Activated CD8-positive, alpha-beta memory T cell treated with anti-CD3 and anti-CD28 coated beads, Interleukin-2, amount 50 U/mL, for 4 hours (primary cell): ENCODE measurements at regions not wholly inside any gene's neighbourhood (a gene's known extent, or its start where the extent isn't known, plus 50 kb on each side); places are given as distances from the start of the nearest gene placed in this dataset.
"Not testable (repeated sequence)": the region's sequence is repeated elsewhere in the genome, so short reads cannot be mapped to it uniquely, and the experiment has no call there.

Source experiments
- DNase-seq: peaks from one replicate; pipeline ENCODE4 v3.0.0-alpha.2; 2020

DNA sequence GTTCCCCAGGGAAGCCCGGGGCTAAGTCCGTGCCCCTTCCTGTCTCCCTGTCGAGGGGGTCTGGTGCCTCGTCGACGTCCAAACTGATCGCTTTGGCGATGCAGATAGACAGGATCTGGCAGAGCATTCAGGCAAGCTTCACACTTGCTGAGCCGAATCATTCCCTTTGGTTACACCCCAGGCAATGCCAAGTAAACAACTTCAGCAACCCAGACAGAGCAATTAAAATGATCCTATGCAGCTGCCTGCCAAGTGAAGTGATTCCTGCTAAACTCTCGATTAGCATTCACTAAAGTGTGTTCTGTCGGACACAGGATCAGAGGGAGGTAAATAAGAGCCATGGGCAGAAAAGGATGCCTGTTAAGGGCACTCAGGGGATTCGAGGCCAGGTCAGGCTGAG lies 108.2 kb upstream of the RAB12 start:
- no peak for DNase-seq

DNA sequence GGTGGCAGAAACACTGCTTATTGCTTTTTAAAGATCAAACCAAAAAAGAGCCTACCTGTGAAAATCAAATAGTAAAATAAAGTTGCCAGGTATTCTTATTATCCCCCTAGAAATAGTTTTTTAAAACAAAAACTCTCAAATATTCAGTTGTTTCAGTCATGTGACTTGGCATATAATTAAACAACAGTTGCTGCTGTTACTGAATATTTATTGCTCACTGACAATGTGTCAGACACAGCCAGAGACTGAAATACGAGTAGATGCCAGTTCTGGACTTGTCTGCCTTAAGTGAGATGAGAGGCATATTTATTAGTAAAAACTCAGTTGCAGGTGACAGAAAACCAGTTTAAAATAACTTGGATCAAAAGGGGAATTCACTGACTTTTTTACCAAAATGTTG lies 106.0 kb upstream of the RAB12 start:
- DNase-seq: no peak

DNA sequence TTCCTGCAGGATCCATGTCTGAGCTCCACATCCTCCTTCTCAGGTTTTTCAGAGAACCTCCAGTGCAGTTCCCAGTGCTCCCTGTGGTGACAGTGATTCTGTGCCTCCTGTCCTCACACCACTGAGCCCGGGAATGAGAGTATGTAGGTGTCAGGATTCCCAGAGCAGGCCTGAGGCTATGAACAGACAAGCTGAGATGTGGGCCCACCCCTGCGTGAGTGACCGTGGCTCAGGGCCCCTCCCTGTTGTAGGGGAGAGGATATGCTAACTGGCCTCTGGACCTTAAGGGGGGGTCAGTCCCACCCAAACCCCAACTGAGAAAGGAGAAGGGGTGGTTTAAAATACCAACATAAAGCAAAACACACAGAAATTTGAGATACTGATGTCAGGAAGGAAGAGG lies 104.8 kb upstream of the RAB12 start:
- DNase-seq: no peak

DNA sequence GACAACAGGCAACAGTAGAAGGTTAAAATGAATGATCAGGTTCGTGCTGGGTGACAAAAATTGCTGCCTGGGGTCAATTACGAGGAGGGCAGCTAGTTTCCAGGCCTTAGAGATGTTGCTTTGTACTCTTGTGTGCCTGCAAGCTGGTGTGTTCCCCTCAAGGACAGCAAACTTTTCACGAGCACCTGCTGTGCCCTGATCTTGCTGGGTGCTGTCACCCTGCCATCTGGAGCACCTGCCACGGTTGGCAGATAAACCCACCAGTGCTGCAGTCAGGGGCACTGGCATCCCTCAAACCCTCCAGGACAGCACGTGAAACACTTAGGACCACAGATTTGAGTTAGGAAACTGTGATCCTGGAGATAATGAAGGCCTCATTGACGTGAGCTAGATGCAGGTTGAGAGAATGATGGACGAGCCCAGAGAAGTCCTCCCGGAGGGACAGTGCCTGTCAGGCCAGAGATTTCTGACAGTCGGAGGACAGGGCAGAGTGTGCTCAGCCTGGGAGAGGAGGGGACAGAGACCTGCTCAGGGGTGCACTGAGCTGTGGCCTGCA lies 104.3 kb upstream of the RAB12 start:
- DNase-seq: no peak

DNA sequence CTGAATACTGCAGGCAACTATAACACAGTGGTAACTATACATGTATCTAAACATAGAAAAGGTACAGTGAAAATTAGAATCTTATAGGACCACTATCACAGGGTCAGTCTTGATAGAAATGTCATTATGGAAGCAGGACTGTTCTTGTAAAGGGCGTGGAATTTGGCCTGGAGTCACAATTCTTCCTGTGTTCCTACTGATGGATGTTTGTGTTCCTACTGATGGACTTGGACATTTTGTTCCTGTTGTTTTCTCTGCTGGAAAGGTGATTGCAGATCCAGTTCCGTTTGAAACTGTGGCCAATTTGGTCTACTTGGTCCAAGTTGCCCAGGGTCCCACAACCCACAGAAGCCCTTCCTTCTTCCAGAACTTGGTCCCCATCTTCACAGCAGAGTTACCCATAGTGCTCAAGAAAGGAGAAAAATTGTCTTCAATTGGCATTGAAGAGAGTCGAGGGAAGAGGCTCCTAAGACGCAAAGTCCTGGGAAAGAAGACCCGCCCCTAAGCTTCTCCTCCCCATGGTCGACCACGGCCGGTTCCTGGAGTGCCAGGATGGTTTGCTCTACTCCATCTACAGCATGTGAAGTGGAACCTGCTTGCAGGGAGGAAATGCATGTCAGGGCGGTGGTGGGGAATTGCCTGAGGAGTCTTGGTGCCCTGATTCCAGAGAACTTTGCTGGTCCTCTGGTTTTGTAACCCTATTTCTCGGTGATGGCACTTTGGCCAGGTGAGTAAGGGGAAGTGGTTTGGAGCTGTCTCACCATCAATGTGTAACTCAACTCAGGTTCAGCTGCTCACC lies 102.8 kb upstream of the RAB12 start:
- no peak for DNase-seq

DNA sequence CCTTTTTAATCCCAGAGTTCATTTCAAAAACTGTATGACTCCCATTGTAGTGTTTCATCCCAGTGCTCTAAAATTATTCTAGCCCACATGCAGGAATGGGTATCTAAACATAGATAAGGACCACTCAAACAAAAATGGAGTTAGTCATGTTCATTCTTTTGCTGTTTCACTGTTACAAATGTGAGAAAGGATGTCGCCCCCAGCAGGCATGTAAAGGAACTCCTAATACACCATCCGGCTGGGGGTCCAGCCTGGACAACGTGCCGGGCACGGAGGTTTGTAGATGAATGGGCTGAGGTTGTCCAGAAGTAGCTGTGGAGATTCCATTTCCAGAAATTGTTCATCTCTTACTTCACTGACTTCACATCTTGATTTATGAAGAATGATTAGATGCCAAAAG lies 101.9 kb upstream of the RAB12 start:
- no peak for DNase-seq

DNA sequence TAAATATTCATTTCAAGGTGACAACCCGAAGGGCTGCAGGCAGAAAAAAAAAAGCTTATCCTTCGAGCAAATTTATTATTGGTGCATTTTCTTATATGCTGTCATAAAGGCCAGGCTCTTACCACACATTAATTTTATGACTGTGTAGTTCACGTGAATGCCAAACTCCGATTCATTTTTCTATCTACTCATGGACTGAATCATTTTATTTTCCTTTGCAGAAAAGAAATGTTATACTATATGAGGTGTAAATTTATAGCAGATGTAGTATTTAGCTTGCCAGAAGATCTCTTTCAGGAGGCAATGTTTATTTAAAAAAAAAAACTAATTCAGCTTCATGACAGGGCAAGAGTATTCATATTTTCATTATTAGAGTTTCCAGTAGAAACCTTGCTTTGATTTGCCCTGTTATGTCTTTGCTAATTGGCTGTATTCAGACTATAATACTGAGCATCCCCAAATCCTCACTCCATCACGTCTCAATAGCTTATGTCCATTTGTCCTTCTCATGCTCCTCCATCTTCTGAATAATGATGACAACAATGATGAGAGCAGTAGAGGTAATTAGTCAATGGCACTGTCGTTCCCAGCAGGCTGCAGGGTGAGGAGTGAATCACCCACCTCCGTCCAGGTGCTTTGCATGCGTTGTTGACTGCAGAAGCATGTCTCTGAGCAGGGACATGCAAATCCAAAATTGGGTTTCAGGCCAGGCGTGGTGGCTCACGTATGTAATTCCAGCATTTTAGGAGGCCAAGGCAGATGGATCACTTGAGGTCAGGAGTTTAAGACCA lies 101.1 kb upstream of the RAB12 start:
- DNase-seq: no peak

DNA sequence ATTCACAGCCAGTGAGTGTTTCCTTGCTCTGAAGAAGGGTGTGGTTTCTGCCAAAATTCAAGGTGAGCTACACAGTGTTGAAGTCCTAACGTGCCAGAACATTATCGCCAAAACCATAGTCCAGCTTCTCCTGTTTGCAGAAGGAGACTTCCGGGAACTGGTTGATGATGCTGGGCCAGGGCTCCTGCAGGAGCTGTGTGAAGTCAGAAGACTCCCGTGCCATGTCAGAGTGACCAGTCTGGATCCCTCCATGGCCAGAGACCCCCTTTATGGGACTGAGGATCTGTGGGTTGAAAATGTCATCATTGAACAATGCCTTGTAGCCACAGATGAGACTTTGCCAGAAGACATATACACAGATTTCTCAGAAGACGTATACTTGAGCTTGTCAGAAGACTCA lies 96.0 kb upstream of the RAB12 start:
- no peak for DNase-seq

DNA sequence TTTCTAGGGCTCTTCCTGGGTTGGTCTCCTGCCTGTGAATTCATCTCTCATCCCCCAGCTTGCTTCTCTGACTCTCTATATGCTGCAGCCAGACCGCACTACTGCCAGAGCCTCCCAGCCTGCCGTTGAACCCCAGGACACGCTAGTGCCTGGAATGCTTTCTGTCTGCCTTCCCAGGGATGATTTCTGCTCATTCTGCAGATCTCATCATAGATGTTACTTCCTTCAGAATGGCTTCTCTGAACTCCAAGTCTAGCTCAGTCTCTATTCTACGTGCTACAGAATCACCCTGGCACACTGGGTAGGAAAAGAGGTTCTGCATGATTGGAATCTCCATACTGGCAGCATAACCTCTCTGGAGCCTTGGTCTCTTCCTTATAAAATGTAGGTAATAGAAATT lies 94.8 kb upstream of the RAB12 start:
- no peak for DNase-seq

DNA sequence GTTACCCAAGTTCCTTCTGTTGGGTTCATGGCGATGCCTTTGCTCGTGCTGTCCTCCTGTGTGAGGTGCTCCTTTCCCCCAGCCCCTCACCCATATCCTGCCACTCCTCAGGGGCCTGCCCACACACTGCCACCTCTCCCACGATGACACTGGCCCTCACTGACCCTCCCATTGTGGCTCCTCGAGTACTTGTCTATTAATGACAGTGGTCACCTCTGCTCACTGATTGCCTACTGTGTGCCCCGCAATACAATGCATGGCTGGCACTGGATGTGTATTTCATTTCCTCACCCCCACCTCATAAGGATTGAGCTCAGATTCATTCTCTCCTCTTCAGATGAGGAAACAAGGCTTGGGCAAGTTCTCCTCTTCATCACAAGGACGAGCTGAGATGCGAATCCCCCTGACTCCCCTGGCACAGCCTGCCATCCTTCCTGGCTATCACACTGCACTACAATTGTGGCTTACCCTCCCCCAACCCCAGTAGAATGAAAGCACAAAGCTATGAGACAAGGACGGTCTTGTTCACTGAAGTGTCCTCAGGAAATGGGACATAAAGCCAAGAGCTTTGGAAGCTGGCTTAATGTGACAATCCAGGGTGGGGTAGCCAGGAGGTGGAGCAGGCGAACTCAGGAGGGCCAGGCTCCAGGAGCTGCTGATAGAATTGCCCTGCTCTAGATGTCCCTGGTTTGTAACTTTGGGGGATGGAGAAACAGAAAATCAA lies 93.9 kb upstream of the RAB12 start:
- DNase-seq: no peak

DNA sequence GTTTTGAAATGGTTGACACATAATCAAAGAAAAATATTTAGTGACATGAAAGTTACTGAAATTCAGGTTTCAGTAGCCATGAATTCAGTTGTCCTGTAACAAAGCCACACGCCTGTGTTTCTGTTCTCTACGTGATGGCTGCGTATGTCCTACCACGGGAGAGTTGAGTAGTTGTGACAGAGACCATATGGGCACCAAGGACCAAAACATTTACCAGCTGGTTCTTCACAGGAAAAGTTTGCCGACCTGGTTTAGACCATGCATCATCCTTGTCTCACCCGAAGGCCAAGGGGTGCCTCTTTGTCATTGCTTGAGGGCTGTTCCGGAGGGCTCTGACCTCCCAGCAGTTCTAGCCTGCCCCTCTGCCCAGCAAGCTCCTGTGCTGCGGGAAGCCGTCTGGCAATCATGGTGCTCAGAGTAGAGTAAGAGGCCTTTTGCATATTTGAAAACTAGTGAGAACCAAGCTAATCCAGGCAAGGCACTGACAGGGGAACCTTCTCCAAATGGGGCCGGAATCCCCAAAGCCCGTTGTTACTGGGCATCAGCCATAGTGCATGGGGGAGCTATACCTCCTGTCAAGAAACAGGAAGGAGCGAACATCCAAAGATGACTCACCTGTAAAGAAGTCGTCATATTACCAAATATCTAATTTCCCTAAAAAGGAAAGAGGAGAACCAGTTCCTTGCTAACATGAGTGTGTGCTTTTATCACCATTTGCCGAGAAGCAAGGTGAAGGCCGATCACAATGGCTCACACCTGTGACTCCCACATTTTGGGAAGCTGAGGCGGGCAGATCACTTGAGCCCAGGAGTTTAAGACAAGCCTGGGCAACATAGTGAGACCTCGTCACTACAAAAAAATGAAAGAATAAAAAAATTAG lies 92.6 kb upstream of the RAB12 start:
- no peak for DNase-seq

DNA sequence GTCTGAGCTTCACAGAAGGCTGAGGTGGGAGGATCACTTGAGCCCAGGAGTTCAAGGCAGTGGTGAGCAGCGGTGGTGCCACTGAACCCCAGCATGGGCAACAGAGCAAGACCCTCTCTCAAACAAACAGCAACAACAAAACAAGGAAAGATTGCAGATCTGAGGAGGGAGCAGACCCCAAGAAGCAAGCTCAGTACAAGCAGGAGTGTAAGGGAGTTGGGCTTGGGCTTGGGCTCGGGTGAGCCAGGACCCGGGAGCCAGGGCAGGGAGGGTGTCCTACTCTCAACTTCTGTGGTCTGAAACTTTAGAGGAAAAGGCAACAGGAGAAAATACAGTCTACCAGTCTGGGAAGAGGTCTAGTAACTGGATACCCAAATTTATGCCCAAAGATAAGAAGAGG lies 92.0 kb upstream of the RAB12 start:
- no peak for DNase-seq

DNA sequence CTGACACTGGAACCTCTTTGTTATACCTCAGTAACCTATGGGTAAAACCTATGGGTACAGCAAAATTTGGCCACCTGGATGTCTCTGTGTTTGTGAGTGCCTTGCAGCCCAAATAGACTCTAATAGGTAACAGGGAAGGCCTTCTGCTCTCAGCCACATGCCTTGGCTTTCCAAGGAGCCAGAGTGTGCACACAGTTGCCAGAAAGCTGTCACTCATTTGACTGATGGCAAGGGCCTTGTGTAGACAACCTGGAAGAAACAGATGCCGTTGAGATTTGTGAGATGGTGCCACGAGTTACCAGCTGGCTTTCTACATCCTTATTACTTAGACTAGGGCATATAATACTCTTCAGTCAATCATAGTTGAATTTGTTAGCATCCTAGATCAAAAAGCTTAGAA lies 90.1 kb upstream of the RAB12 start:
- DNase-seq: no peak

DNA sequence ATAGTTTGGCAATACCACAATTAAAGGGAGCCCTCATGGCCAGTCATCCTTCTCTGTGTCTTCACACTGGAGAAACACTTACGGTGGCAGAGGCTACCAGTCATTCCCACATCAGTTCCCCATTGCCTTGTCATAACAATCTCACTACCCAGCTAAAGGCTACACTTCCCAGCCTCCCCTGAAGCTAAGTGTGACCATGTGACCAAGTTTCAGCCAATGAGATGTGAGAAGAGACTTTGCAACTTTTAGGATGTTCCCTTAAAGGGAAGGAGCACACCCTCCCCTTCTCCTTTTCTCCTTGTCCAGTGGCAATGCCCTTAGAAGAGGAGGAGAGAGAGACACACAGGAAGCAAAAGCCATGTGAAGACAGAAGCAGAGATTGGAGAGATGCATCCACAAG lies 89.0 kb upstream of the RAB12 start:
- DNase-seq: no peak

DNA sequence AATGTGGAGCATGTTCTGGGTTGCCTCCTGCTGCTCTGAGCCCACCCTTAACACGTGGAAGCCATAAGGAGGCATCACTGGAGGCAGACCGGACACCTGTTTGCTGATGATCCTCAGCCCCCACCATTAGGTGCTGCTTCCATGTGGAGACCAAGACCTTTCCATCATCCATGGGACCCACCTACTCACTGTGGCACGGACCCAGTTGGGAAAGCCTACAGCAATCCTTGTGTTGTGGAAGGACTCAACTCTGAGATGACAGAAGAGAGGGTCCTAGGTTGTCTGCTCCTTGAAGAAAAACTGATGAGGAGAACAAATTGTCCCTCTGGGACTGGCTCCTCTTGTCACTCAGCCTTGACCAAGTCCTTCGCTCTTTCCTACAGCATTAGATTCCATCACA lies 86.5 kb upstream of the RAB12 start:
- no peak for DNase-seq

DNA sequence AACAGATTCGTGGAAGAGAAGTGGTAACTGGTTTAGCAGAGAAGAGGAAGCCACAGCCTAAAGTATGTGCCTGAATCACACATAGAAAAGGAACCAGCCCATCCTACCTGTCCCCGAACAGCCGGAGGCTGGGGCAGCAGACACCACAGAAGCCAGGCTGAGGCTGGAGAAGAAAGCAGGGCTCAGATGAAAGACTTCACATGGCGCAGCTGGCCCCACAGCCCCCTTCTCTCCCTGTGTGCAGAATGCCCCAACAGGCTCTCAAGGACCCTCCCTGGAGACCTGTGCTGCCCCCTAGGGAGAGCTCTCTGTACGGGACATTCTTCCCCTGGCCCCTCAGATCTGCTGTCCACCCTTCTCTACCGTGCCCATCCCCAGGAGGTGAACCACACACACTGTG lies 83.5 kb upstream of the RAB12 start:
- DNase-seq: no peak

DNA sequence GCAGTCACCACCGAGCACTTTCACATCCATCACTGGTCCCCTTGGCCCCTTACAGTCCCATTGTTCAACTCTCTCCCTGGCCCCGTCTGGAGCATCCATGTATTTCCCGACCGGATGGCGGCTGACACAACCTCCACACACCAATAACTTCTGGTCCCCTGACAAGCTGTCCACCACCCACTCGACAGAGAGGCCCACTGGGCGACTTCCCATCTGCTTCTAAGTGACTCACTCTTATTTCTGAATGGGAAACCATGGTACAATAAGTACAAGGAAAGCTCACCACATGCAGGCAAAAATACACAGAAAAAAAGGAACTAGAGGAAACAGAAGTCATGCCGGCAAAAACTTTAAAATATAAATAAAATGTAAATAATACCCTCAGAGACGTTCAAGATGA lies 82.9 kb upstream of the RAB12 start:
- no peak for DNase-seq

DNA sequence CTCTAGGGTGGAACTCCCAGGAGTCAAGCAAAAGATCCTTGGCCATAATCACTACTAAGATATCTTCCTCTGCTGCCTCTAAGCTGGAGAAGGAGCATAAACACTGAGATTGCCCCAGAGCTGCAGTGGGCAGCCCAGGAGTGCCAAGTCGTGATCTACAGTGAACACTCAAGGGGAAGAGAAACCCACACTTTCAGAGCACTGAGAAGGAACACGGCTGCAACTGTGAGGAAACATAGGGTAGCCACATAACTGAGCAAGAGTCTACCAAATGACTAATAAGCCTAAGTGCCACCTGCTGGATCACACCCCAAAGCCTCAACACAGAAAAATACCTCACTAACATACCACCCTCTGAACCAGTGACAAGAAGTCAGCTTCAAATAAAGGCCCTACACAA lies 79.6 kb upstream of the RAB12 start:
- no peak for DNase-seq

DNA sequence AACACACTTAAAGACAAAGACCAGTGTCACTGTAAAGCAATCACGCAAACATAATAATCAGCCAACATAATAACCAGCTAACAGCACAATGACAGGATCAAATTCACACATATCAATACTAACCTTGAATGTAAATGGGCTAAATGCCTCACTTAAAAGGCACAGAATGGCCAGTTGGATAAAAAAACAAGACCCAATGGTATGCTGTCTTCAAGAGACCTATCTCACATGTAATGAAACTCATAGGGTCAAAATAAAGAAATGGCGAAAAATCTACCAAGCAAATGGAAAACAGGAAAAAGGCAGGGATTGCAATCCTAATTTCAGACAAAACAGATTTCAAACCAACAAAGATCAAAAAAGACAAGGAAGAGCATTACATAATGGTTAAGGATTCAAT lies 78.2 kb upstream of the RAB12 start:
- DNase-seq: not testable (repeated sequence)

DNA sequence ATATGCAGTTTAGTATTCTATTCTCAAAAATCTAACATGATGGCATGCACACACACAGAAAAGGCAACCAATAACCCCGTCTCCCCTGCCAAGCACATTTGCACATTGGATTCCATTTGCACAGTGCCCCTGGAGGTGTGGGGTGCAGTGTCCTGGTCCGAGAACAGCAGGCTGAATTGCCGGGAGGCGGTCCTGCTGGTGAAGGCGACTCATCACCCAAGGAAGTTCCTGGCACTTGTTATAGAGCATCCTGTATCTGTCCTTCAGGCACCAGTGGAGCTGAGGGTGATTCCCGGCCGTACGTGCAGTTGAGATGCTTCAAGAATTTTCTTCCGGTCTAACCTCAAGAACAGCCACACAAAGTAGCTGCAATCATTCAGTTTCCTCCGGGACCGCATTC lies 73.0 kb upstream of the RAB12 start:
- no peak for DNase-seq

DNA sequence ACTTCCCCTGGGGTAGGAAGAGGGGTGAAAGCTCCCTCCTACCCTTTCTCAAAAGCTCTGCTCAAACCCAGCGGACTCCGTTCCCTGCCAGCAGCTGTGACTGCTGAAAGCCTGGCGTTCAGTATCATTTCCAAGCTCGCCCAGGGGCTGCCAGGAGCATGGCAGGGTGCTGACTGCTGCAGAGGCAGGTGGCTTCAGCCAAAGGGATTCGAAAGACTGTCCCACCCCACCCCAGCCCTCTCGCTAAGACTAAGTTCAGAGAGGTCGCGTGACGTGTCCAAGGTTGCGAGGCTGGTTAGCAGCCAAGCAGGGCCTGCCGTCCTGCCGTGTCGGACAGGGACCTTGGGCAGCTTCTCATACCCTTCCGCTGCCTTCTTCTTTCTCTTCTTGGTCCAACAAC lies 72.3 kb upstream of the RAB12 start:
- no peak for DNase-seq

DNA sequence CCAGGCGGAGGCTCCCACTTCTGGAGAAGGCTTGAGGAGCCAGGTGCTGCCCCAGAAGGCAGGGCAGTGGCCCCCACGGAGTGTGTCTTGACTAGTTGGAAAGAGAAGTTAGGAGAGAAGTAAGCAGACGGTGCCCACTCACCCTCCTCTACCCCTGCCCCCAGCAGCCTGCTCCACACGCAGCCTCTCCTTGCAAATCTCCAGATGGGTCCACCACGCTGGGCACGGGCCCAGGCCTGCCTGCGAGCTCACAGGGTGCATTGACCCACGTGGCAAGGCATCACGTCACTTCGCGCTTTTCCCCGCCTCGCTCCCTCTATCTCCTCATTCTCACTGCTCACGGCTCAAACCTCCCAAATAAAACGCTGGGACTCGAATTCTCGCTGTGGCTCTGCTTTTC lies 71.8 kb upstream of the RAB12 start:
- no peak for DNase-seq

DNA sequence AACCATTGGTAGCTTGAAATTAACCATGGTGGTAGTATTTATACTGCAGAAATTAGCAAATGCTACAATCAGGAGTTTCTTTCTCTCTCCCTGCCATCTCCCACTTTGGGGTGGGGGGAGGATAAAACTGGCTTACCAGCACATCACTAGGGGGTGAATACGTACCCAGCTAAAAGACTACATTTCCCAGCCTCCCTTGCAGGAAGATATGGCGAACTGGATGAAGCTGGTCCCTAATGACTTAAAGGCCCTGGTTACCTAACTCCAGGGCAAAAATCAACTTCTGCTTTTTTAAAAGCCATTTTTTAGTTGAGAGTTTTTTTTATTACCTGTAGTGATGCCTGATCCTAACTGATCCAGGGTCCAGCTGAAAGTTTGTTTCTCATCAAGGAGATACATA lies 70.3 kb upstream of the RAB12 start:
- DNase-seq: no peak
